ENCODE measurements at regions not wholly inside any gene's neighbourhood (a gene's known extent, or its start where the extent isn't known, plus 50 kb on each side); places are given as distances from the start of the nearest gene placed in this dataset.

DNA sequence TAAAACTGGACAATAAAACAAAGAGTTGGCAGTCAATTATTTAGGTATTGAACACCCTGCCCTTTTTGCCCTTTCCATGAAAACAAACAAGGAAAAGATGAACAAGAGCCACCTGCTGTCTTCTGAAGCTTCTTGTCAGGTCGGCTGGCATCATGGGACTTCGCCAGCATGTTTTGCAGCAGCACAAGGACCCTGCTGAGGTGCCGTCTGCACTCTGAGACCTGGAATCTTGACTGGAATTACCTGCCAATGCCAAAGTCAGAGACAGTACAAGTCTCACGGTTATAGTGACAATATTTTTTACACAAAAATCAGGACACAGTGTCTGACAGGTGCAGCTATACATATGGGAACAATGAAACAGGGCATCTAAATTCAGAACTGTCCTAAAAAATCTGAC is 284.5 kb downstream of the GASK1B start:
- DNase-seq (ENCODE audit: extremely low spot score) = no peak
- POLR2A ChIA-PET = no interaction called here
- TF ChIP-seq ZNF384 (IDR thresholded peaks at IDR 0.05) = no peak
- CTCF ChIA-PET = no interaction called here

DNA sequence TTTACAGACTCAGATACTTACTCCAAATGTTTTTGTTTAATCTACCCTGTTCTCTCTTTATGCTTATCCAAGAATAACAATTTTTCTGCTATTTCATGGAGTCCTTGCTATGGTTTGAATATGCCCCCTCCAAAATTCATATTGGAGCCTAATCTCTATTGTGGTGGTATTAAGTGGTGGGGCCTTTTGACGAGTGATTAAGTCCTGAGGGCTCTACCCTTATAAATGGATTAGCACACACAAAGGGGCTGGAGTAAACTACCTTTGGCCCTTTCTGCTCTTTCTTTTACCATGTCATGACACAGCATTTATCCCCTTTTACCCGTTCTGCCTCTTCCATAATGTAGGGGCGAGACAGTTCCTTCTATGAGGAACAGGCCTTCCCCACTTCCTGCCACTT is 285.5 kb downstream of the GASK1B start:
- ChIA-PET CTCF (no interaction called here), POLR2A (no interaction called here)
- TF ChIP-seq CTBP1 (IDR thresholded peaks at IDR 0.05; ENCODE audit: borderline replicate concordance) (no peak), FOXM1 (IDR thresholded peaks at IDR 0.05; ENCODE audit: borderline replicate concordance) (no peak), SUZ12 (IDR thresholded peaks at IDR 0.05) (no peak)
- DNase-seq (ENCODE audit: extremely low spot score) = no peak

DNA sequence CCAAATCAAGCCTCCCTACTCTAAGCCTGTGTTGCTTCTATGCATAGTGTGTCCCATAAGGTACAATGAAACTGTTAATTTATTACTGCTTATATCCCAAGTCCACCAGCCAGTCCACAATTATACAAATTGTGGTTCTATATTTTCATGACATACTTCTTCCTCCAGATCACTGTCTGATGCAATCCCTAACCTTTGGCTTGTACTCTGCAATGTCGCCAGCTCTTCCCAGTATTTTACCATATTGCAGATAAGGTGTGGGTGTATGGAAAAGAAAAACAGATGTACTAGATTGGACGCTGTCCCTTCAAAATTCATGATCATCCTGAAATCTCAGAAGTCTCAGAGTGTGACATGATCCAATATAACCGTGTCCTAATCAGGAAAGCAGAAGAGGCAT is 286.2 kb downstream of the GASK1B start:
- no peak for DNase-seq (ENCODE audit: extremely low spot score)
- ChIA-PET CTCF (no interaction called here), POLR2A (no interaction called here)
- TF ChIP-seq NFRKB (IDR thresholded peaks at IDR 0.05) (no peak), BHLHE40 (IDR thresholded peaks at IDR 0.05; ENCODE audit: borderline replicate concordance) (no peak), SP1 (IDR thresholded peaks at IDR 0.05) (no peak), FOXA1 (IDR thresholded peaks at IDR 0.05) (no peak), ZNF384 (IDR thresholded peaks at IDR 0.05) (no peak), ARNT (IDR thresholded peaks at IDR 0.05) (no peak), SUZ12 (IDR thresholded peaks at IDR 0.05) (no peak), L3MBTL2 (conservative IDR thresholded peaks at IDR 0.05) (no peak), ELF4 (IDR thresholded peaks at IDR 0.05) (no peak), HDGF (IDR thresholded peaks at IDR 0.05; ENCODE audit: borderline replicate concordance) (no peak), FOXM1 (IDR thresholded peaks at IDR 0.05; ENCODE audit: borderline replicate concordance) (no peak), LEF1 (IDR thresholded peaks at IDR 0.05; ENCODE audit: borderline replicate concordance) (no peak), CTBP1 (IDR thresholded peaks at IDR 0.05; ENCODE audit: borderline replicate concordance) (no peak), PKNOX1 (IDR thresholded peaks at IDR 0.05) (no peak), TARDBP (IDR thresholded peaks at IDR 0.05) (no peak), FOXK2 (IDR thresholded peaks at IDR 0.05) (no peak)

DNA sequence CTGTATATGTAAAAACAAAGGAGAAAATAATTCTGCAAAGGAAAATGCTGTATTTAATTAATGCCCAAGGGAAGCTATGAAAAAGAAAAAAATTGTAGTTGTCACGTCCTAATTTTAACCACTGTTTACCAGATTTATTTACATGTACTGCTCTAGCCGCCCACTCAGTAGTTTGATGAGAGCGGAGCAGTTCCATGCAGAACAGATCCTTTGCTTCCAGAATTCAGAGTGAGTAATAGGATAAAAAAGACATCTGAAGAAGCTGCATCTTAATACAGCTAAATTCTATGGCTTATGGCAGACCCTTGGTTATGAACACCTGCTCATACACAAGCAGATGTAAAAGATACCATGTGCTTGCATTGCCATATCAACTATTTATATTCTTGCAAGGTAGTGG is 287.0 kb downstream of the GASK1B start:
- ChIA-PET POLR2A (no interaction called here), CTCF (no interaction called here)
- DNase-seq (ENCODE audit: extremely low spot score) = no peak
- TF ChIP-seq CTBP1 (IDR thresholded peaks at IDR 0.05; ENCODE audit: borderline replicate concordance) = no peak
- TF ChIP-seq L3MBTL2 (conservative IDR thresholded peaks at IDR 0.05) = no peak
- TF ChIP-seq NFRKB (IDR thresholded peaks at IDR 0.05) = no peak

- no peak for TF ChIP-seq ELF4 (IDR thresholded peaks at IDR 0.05)
- no peak for TF ChIP-seq L3MBTL2 (conservative IDR thresholded peaks at IDR 0.05)
- TF ChIP-seq FOXM1 (IDR thresholded peaks at IDR 0.05; ENCODE audit: borderline replicate concordance) = no peak
- TF ChIP-seq SP1 (IDR thresholded peaks at IDR 0.05) = no peak
- TF ChIP-seq NFRKB (IDR thresholded peaks at IDR 0.05) = no peak
- TF ChIP-seq PKNOX1 (IDR thresholded peaks at IDR 0.05) = no peak
- no peak for TF ChIP-seq TARDBP (IDR thresholded peaks at IDR 0.05)
- no peak for TF ChIP-seq SUZ12 (IDR thresholded peaks at IDR 0.05)
- TF ChIP-seq FOXK2 (IDR thresholded peaks at IDR 0.05) = no peak
- ChIA-PET POLR2A (no interaction called here), CTCF (interaction anchor here (0.7 to 1.0 kb wide), 2 partner anchors 11 to 99 kb away, joined by 3 read pairs; no protein-coding TSS in a partner anchor)
- no peak for DNase-seq (ENCODE audit: extremely low spot score)
Observed at GRCh38 chr4:157882901-157883300, 289.9 kb downstream of the GASK1B start.

DNA sequence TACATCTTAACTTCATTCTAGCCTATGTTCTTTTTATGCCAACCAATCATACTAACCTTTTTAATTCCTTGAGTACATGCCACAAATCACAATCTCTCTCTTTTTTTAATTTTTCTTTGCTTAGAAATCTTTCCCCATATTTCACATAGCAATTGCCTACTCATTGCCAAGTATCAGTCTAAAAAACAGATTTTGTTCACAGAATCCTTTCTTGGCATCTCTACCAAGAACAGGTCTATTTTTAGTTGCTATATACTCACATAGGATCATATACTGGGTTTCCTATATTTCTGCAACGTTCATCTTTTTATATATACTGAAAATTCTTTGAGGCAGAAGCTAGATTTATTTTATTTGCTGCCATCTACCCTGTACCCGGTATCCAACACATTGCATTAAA is 292.1 kb downstream of the GASK1B start:
- CTCF ChIA-PET = no interaction called here
- DNase-seq (ENCODE audit: extremely low spot score) = no peak
- TF ChIP-seq L3MBTL2 (conservative IDR thresholded peaks at IDR 0.05) = no peak
- TF ChIP-seq HDGF (IDR thresholded peaks at IDR 0.05; ENCODE audit: borderline replicate concordance) = no peak
- TF ChIP-seq LEF1 (IDR thresholded peaks at IDR 0.05; ENCODE audit: borderline replicate concordance) = no peak
- TF ChIP-seq PKNOX1 (IDR thresholded peaks at IDR 0.05) = no peak
- no peak for TF ChIP-seq ELF4 (IDR thresholded peaks at IDR 0.05)
- TF ChIP-seq SP1 (IDR thresholded peaks at IDR 0.05) = no peak
- TF ChIP-seq FOXM1 (IDR thresholded peaks at IDR 0.05; ENCODE audit: borderline replicate concordance) = no peak
- no peak for TF ChIP-seq TARDBP (IDR thresholded peaks at IDR 0.05)
- no peak for TF ChIP-seq BHLHE40 (IDR thresholded peaks at IDR 0.05; ENCODE audit: borderline replicate concordance)
- POLR2A ChIA-PET = no interaction called here

- no peak for DNase-seq (ENCODE audit: extremely low spot score)
- POLR2A ChIA-PET = no interaction called here
- TF ChIP-seq FOXM1 (IDR thresholded peaks at IDR 0.05; ENCODE audit: borderline replicate concordance) (no peak), BHLHE40 (IDR thresholded peaks at IDR 0.05; ENCODE audit: borderline replicate concordance) (no peak), TARDBP (IDR thresholded peaks at IDR 0.05) (no peak), ELF4 (IDR thresholded peaks at IDR 0.05) (no peak), FOXK2 (IDR thresholded peaks at IDR 0.05) (no peak), SP1 (IDR thresholded peaks at IDR 0.05) (no peak), LEF1 (IDR thresholded peaks at IDR 0.05; ENCODE audit: borderline replicate concordance) (no peak), PKNOX1 (IDR thresholded peaks at IDR 0.05) (no peak), FOXA1 (IDR thresholded peaks at IDR 0.05) (no peak), CTBP1 (IDR thresholded peaks at IDR 0.05; ENCODE audit: borderline replicate concordance) (no peak)
- CTCF ChIA-PET = no interaction called here
Observed at GRCh38 chr4:157854819-157855218, 318.0 kb downstream of the GASK1B start.
